Stimulated activated CD8-positive, alpha-beta memory T cell treated with anti-CD3 and anti-CD28 coated beads, Interleukin-7, amount 100 ng/mL, for 48 hours (primary cell): ENCODE measurements at regions not wholly inside any gene's neighbourhood (a gene's known extent, or its start where the extent isn't known, plus 50 kb on each side); places are given as distances from the start of the nearest gene placed in this dataset.
"Not testable (repeated sequence)": the region's sequence is repeated elsewhere in the genome, so short reads cannot be mapped to it uniquely, and the experiment has no call there.

Source experiments
- DNase-seq, 2 donors: peaks; one replicate each; pipeline ENCODE4 v3.0.0-alpha.2; 2020; ENCODE audit warnings: low read depth in 1 of 2; ENCODE audit errors: extremely low read depth in 1 of 2

DNA sequence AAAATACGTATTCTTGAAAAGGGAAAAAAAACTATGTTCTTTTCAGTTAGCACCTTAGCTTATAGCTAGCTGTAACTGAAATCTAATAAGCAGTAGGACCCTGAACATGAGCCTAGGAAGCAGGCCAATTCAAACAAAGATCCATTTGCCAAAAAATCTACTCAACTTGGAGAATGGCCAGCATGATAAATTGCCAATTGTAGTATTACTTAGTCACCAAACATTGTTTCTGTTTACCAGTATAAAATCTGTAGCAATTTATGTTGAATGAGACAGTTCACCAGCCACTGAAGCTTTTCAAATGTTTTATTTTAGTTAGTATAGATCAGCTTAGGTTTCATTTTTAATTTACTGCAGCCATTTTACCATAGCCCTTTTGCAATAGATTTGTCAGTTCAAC lies 323.6 kb upstream of the DIPK2B start:
- no peak for DNase-seq

DNA sequence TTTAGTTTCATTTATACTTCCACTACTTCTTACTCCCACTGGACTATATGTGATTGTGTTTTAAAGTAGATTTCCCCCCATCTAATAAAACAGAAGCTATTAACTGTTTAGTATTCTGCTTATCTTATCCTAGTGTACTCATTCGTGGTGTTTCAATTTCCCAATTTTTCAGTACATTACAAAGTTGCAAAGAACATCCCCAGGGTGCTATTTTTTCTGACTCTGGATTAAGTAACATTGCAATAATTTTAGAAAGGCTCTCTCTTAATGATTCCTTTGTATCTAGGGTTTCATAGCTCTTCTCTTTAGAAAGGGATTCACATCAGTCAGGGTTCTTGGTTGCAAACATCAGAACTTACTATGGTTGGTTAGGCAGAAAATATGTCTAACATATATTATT lies 317.9 kb upstream of the DIPK2B start:
- no peak for DNase-seq

DNA sequence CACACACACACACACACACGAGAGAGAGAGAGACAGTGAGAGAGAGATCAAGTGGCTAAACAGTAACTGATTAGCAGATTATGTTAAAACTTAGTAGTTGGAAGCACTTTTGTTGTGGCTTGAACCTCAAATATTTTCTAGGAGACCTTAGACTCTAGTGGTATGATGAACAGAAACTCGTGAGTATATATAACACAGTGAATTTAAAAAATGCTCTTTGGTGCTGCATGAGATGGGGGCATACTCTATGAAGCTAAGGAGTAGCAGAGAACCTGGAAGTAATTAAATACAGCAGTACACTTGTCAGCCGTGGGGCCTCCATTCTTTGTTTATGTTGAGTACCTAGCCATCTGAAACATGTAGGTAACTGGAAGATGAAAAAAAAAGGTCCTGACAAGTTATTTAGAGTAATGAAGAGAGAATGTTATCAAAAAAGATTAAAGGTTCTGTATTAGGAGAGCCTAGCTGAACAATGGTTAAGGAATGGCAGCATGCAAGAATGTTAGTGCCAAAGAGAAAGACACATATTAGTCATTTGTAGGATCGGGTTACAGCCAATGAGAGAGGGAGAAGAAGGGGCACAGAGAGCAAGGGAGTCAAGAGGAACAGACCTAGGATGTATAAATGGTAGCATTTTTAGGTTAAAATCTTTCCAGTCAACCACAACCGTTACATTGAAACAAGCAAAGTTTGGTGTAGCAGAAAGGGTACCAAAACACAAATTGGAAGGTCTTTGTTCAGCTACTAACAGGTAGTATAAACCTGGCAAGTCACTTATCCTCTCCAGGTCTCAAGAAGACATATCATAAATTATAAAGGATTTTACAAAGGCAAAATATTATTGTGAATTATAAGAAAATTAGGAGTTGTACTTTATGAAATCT lies 316.7 kb upstream of the DIPK2B start:
- no peak for DNase-seq

DNA sequence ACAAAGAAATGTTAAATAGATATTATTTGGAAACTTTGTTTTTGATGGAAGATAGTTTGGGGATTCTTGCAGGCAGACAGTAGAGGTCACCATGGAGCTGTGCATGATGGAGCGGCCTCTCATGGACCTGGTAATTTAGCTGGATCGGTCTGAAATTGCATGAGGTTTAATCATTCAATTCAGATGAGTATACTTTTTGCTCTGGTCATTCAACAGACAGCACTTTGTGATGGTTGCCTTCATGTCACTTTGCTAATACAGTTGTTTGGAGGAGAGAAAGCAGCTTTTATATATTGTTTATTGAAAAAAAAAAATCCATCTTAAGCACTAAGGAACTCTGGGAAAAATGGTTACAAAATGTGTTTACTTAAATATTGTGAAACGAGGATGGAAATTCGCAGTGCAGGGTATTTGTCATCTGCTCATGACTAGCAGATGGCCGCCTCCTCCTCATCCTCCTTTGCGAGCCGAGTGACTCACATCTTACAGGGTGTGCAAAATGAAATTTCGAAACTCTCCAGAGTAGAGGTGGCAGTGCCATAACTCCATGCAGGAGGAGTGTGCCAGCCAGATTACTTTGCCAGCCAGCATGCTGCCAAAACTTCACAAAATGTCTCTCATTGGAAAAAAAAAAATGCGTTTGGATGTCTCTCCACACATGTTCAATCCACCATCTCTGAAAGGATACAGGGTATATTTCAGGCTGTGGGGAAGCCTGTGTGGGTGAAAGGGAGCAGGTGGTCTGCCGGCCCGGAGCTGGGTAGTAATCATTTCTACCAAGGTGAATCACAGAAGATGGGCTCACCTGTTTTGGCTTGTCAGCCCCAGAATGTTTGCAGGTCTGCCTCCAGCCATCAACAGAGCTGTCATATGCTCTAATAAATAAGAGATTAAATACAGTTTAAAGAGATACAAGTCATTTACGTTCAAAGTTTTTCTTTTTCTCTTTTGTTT lies 314.9 kb upstream of the DIPK2B start:
- peak in 1 of 2 donors; percentile 21 for DNase-seq

DNA sequence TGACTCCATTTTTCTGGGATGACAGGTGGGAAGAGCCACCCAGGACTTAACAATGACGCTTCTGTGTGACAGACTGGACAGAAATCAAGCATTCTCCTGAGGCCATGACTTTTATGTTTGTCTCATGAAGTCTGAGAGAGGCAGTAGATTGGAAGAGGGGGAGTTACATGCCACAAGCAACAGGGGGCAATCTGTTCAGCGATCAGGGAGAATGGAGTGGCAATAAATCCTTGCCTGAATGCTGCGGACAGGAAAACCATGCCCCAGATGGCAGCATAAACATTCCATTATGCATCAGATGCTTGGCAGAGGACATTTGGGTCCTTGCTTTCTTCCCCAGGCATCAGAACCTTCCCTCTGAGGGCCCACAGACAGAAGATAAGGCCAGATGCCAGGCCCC lies 312.4 kb upstream of the DIPK2B start:
- no peak for DNase-seq

DNA sequence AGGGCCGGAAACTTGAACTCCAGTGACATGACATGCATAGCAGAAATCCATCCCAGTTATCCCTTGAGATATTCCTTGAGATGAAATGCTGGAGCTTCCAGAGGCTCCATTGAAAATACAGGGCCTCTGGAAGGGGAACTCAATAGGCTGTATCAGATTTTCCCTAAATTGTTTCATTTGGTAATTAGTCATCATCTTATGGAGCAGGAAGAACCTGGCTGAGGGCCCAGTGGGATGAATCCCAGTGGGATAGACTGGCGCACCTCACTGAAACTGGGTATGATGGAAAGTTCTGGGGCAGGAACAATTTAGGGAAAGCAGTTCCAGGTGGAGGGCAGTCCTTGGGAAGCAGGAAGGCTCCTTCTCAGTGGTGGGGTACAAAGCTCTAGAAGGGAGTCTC lies 307.8 kb upstream of the DIPK2B start:
- DNase-seq, result no peak

DNA sequence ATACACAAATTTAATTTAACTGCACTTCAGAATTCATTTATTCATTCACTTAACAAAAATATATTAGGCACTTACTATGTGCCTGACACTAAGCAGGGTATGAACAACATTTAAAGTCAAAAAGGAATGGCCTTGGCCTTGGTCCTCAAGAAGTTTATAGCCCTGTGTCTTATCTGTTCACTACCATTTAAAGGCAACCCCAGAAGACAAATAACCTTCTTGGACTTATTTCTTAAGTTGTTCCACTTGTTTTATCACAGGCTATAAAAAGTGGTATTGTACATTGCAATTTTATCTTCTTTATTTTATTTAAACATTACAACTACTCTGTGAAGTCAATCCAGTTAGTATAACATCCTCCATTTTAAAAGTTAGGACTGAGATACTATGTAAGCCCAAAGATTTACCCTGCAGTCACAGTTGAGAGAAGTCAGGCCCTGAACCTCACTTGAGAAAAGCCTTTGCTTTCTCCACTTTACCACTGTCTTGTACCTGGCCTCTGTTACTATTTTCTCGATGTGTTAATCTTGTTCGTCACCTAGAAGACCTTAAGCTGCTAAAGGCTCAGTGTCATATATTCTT lies 305.6 kb upstream of the DIPK2B start:
- DNase-seq, result no peak

DNA sequence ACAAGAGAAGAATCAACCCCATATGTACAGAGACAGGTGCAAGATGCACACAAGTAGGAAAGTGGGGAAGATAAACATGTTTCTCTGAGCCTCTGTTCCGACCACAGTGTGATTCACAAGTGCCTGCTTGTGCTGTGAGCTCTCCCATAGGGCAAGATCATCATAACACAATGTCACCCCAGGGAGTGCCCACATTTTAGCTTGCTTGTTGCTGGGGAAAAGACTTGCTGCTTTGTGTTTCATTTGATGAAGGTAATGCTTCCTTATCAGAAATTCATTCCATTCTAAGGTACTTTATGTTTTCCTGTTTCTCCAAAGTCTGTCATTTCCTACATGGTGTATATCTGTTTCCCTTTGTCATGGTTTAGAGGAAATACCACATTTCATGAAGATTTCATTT lies 304.5 kb upstream of the DIPK2B start:
- DNase-seq, result no peak

DNA sequence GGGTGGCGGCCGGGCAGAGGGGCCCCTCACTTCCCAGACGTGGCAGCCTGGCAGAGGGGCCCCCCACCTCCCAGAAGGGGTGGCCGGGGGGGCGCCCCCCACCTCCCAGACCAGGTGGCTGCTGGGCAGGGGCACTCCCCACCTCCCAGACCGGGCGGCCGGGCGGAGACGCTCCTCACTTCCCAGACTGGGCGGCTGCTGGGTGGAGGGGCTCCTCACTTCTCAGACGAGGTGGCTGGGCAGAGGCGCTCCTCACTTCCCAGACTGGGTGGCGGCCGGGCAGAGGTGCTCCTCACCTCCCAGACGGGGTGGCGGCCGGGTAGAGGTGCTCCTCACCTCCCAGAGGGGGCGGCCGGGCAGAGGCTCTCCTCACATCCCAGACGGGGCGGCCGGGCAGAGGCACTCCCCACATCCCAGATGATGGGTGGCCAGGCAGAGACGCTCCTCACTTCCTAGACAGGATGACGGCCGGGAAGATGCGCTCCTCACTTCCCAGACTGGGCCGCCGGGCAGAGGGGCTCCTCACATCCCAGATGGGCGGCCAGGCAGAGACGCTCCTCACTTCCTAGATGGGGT lies 303.2 kb upstream of the DIPK2B start:
- DNase-seq, result not testable (repeated sequence)

DNA sequence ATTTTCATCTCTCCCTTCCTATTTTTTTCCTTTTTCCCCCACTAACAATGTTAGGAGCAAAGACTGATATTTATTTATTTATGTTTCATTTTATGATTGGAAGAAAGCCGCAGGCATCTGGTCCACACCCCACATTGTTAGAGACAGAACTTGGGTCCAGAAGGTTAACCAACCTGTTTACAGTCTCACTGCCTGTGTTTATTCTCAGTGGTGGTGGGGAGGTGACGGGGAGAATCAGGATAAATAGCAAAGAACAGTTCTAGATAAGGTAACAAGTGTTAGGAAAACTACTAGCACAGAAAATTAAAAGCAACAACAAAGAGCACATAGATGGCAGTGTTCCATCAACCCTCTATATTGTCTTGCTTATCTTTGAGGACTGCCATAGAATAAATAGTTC lies 301.7 kb upstream of the DIPK2B start:
- no peak for DNase-seq

DNA sequence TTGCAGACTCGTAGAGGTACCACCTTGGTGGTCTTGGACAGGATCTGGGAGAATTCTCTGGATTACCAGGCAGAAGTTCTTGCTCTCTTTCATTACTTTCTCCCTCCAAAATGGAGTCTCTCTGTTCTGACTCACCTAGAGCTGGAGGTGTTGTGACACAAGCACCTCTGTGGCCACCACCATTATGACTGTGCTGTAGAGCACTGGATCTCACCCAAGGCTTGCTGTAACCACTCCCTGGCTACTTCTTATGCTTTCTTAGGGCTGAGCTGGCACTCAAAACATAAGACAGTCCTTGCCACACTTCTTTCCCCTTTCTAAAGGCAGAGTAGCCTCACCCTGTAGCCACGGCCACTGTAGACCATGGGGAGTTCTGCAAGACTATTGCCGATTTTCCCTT lies 296.6 kb upstream of the DIPK2B start:
- DNase-seq, result no peak

DNA sequence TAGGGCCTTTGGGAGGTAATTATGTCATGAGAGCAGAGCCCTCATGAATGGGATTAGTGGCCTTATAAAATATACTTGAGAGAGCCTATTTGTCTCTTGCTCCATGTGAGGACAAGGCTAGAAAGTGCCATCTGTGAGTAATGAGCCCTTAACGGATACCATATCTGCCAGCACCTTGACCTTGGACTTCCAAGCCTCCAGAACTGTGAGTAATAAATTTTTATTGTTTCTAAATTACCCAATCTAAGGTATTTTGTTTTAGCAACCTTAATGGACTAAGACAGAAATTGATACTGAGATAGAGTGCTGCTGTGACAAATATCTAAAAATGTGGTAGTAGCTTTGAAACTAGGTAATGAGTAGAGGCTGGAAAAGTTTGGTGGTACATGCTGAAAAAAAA lies 285.0 kb upstream of the DIPK2B start:
- DNase-seq, result no peak

DNA sequence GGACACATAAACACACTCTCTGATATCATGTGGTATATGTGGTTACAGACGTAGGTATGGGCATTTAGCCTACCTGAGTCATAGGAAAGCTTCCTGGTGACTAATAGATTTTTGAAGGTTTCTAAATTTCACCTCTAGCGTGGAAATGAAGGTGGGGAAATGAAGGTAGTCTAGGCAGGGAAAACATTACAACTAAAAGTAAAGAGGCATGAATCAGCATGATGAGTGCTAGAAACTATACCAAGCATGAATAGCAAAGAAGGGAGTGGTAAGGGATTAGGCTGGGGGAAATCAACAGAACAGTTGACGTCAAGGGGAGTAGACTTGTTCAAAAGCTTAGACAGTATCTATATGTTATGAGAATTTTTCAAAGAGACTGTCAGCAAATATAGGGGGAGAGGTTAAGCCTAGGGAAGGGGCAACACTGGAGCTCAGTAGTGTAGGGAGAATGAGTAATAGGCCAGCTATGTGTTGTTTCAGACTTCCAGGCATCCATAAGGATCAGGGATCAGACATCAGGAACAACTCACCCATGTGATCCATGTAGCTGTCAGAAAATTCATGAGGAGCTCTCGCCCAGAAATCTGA lies 279.3 kb upstream of the DIPK2B start:
- no peak for DNase-seq

DNA sequence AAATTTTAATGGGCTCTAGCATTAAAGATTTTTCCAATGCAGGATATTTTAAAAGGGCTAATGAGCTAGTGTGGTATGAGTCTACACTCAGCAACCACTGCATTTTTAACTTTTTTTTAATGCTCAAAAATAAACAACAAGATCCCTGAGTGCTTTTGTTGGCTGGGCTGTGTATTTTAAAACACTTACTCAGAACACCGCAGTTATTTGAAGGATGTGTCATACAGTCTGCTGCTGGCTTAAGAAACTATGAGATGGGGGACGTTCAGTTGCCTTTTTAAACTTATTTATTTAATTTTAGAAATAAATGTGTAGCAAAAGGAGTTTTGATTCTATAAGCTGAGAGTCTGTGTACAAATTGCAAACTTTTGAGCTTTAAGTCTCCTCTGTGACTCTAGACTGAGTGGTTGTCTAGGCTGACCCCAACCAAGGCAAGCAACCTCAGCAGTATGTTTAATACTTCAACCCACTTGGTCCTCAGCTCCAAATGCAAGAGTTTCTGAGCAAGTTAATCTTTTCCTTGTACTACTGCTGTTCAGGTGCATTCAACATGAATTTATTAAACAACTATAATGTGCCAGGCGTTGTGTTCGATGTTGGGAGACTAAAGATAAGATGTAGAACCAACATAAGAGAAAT lies 278.6 kb upstream of the DIPK2B start:
- DNase-seq, result no peak

DNA sequence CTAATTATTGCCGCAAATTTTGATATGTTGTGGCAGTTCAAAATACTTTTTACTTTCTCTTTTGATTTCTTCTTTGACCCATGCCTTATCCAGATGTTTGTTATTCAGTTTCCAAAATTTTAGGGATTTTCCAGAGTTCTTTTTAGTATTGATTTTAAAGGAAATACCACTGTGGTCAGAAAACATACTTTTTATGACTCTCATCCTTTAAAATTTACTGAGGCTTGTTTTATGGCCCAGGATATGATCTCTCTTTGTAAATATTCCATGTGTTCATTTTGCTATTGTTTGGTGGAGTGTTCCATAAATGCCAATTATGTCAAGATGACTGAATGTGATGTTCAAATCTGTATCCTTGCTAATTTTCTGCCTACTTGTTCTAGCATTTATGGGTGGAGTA lies 272.3 kb upstream of the DIPK2B start:
- DNase-seq, result no peak

DNA sequence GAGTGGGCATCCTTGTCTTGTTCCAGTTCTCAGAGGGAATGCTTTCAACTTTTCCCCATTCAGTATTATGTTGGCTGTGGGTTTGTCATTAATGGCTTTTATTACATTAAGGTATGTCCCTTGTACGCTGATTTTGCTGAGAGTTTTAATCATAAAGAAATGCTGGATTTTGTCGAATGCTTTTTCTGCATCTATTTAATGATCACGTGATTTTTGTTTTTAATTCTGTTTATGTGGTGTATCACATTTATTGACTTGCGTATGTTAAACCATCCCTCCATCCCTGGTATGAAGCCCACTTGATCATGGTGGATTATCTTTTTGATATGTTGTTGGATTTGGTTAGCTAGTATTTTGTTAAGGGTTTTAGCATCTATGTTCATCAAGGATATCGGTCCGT lies 266.9 kb upstream of the DIPK2B start:
- DNase-seq, result not testable (repeated sequence)

DNA sequence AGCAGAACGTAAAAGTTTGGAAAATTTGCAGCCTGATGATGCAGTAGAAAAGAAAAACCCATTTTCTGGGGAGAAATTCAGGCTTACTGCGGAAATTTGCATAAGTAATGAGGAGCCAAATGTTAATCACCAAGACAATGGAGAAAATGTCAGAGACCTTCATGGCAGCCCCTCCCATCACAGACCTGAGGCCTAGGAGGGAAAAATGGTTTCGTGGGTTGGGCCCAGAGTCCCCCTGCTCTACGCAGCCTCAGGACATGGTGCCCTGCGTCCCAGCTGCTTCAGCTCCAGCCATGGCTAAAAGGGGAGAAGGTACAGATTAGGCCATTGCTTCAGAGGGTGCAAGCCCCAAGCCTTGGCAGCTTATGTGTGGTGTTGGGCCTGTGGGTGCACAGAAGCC lies 255.1 kb upstream of the DIPK2B start:
- DNase-seq, result not testable (repeated sequence)

DNA sequence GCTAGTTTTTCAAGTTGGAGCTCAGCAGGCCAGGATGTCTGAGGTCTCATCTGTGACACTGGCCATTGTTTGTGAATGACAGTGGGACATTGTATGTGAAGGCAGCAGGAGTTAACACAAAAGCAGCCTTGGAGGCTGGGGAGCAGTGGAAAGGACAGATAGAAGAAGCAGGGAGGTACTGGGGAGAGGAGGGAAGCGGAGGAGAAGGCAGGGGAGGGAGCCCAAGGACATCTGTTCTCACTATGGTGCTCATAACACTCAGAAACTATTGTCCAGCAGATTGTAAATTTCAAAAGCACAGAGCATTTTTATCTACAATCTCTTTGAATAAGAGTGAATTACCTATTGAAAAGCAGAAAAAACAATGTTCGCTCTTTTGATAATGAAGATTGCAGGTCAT lies 253.6 kb upstream of the DIPK2B start:
- no peak for DNase-seq

DNA sequence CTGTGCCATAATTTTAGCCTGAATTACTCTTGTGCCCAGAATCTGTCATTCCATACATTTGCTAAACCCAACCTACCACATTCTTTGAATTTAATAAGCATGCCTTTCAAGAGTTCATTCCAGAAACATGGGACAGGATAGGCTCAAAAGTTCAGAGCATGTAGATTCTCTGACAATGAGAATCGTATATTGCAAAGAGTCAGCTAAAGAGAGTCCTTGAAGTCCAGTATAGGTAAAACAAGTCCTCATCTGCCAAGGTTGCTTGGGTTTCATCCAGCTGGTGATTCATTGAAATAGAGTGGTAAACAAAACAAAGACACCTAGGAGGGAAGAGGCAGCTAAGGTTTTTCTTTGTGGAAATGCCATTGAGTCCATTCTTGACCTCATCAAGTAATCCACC lies 249.3 kb upstream of the DIPK2B start:
- no peak for DNase-seq

DNA sequence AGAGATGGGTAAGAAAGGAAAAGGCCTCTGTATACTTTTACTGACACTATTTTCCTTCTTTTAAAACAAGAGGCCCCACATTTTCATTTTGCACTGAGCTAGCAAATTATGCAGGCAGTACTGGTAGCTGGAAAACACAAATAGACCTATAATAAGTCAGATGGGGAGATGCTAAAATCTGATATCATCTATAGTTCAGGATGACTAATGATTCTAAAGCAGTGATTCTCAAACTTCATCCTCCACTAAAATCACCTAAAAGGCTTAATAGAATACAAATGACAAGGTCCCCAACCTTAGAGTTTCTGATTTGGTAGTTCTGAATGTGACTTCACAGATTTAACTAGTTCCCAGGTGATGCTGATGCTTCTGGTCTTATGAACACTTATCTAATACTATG lies 247.3 kb upstream of the DIPK2B start:
- DNase-seq, result no peak
